ENCODE measurements at regions not wholly inside any gene's neighbourhood (a gene's known extent, or its start where the extent isn't known, plus 50 kb on each side); places are given as distances from the start of the nearest gene placed in this dataset.

GRCh38 chr4:126411047-126411446 is 1096.3 kb downstream of the FAT4 start:
- TF ChIP-seq POLR2A (IDR thresholded peaks at IDR 0.05): no peak
- TF ChIP-seq, protein P1, sequence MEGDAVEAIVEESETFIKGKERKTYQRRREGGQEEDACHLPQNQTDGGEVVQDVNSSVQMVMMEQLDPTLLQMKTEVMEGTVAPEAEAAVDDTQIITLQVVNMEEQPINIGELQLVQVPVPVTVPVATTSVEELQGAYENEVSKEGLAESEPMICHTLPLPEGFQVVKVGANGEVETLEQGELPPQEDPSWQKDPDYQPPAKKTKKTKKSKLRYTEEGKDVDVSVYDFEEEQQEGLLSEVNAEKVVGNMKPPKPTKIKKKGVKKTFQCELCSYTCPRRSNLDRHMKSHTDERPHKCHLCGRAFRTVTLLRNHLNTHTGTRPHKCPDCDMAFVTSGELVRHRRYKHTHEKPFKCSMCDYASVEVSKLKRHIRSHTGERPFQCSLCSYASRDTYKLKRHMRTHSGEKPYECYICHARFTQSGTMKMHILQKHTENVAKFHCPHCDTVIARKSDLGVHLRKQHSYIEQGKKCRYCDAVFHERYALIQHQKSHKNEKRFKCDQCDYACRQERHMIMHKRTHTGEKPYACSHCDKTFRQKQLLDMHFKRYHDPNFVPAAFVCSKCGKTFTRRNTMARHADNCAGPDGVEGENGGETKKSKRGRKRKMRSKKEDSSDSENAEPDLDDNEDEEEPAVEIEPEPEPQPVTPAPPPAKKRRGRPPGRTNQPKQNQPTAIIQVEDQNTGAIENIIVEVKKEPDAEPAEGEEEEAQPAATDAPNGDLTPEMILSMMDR (IDR thresholded peaks at IDR 0.05): no peak
- no peak for TF ChIP-seq POLR2AphosphoS5 (IDR thresholded peaks at IDR 0.05; ENCODE audit: insufficient read depth in 1 of 2, low read depth in 1 of 2)
